ENCODE measurements at regions not wholly inside any gene's neighbourhood (a gene's known extent, or its start where the extent isn't known, plus 50 kb on each side); places are given as distances from the start of the nearest gene placed in this dataset.
"Not testable (repeated sequence)": the region's sequence is repeated elsewhere in the genome, so short reads cannot be mapped to it uniquely, and the experiment has no call there.

DNA sequence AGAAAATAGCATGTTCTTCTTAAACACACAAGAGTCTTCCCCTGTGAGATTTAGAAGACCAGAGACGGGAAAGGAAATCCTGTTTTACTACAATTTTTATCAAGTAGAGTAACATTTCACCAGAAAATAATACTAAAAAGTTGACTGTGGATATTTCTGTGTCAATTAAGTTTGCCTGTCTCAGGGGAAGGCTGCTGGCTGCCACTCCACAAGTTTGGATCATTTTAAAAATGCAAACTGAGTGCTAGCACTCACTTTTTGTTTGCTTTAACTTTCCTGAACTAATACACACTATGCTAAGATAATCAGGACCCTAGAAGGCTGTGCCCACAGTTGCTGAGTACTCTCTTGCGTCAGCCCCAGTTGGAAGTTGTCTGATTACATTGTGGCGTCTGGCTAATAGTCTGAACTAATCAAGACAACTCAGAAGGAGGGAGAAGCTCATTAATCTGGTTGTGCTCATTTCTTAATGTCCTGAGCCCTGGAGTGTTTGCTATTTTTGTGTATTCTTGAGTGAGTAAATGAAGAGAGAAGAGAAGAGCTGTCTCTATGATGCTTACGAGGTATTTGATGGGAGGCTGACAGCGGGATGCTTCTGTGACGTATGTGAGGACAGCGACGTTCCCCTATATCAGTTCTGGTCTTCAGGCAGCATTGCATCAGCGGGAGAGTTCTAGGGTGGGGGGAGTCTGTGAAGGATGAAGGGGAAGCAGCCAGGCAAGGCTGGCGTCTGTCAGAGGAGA, 664.2 kb downstream of the QKI start:
- no peak overlapping the region for H3K4me3 ChIP-seq (ENCODE audit: control insufficient read depth, low read depth, low read length)
- no peak for DNase-seq (ENCODE audit: low read depth)
- TF ChIP-seq, protein P1, sequence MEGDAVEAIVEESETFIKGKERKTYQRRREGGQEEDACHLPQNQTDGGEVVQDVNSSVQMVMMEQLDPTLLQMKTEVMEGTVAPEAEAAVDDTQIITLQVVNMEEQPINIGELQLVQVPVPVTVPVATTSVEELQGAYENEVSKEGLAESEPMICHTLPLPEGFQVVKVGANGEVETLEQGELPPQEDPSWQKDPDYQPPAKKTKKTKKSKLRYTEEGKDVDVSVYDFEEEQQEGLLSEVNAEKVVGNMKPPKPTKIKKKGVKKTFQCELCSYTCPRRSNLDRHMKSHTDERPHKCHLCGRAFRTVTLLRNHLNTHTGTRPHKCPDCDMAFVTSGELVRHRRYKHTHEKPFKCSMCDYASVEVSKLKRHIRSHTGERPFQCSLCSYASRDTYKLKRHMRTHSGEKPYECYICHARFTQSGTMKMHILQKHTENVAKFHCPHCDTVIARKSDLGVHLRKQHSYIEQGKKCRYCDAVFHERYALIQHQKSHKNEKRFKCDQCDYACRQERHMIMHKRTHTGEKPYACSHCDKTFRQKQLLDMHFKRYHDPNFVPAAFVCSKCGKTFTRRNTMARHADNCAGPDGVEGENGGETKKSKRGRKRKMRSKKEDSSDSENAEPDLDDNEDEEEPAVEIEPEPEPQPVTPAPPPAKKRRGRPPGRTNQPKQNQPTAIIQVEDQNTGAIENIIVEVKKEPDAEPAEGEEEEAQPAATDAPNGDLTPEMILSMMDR (IDR thresholded peaks at IDR 0.05; ENCODE audit: control insufficient read depth, insufficient read depth, low read depth, low read length, missing control alignments) = no peak

DNA sequence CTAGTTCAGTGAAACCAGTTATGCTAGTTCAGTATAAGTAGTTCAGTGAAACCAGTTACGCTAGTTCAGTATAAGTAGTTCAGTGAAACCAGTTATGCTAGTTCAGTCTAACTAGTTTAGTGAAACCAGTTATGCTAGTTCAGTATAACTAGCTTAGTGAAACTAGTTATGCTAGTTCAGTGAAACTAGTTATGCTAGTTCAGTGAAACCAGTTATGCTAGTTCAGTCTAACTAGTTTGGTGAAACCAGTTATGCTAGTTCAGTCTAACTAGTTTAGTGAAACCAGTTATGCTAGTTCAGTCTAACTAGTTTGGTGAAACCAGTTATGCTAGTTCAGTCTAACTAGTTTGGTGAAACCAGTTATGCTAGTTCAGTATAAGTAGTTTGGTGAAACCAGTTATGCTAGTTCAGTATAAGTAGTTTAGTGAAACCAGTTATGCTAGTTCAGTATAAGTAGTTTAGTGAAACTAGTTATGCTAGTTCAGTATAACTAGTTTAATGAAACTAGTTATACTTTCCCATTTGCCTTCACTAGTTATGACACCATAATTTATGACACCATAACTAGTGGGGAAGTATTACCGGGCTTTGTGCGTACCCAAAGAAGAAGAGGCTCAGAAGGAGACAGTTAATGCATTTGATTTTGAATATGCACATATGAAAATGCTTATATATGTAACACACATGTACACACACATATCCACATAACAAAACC, 662.5 kb downstream of the QKI start:
- not testable (repeated sequence) for DNase-seq (ENCODE audit: low read depth); H3K4me3 ChIP-seq (ENCODE audit: control insufficient read depth, low read depth, low read length)

DNA sequence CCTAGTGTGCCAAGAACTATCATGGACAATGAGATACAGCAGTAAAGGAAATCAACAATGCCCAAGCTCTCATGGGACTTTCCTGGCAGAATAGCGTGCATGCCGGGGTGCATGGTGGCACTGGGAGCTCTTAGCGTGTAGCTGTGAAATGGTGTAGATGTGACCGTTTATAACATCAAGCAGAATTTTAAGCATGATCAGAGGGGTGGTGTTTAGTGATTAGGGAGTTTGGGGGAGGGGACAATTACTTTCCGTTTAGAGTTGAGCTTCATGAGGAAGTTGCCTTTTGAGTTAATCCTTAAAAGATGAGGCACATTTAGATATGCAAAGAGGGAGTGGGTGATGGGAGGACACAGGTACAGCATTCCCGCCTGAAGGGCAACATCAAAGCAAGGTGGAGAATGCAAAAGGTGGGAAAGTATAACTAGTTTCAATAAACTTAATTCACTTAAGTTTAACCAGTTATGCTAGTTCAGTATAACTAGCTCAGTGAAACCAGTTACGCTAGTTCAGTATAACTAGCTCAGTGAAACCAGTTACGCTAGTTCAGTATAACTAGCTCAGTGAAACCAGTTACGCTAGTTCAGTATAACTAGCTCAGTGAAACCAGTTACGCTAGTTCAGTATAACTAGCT, 661.6 kb downstream of the QKI start:
- no peak for DNase-seq (ENCODE audit: low read depth)
- TF ChIP-seq, protein P1 (IDR thresholded peaks at IDR 0.05; ENCODE audit: control insufficient read depth, insufficient read depth, low read depth, low read length, missing control alignments) = no peak
- no peak overlapping the region for H3K4me3 ChIP-seq (ENCODE audit: control insufficient read depth, low read depth, low read length)

DNA sequence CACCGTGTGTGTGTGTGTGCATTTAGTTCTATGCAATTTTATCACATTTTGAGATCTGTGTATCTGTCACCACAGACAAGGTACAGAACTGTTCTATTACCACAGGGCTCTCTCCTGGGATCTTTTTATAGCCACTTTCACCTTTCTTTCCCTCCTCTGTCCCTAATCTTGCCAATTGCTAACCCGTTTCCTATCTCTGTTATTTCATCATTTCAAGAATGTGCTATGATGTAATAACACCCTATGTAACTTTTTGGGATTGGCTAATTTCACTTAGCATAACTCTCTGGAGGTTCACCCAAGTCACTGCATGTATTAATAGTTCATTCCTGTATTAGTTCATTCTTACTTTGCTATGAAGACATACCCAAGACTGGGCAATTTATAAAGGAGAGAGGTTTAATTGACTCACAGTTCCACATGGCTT, 657.7 kb downstream of the QKI start:
- H3K4me3 ChIP-seq (ENCODE audit: control insufficient read depth, low read depth, low read length) = no peak overlapping the region
- DNase-seq (ENCODE audit: low read depth) = no peak
- TF ChIP-seq, protein P1 (IDR thresholded peaks at IDR 0.05; ENCODE audit: control insufficient read depth, insufficient read depth, low read depth, low read length, missing control alignments) = no peak

DNA sequence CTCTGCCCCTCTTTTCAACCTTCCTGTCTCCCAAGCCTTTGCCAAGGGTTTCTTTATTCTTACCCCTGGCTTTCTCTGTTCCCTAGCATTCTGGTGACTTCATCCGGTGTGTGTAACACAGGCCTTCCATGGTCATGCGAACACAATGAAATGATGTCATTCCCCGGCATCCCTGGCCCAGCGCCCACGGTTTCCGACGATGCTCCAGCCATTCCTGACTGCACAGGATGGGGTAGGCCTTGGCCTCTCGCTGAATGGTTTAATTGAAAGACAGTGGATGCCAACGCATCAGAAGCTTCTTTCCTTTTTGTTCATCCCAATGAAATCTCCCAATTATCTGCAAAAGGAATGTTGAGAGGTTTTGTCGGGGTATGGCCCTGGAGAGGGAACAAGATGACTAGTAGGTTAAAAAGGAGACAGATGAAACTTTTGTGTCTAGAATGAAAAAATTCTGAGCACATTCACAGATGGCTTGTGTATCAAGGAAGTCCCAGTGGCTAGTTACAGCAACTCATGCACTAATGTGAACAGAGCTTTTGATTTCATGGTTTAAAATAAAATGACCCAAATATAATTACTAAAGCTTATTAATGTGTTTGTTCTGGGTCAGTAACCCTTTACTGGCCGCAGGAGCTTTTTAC, 655.0 kb downstream of the QKI start:
- TF ChIP-seq, protein P1 (IDR thresholded peaks at IDR 0.05; ENCODE audit: control insufficient read depth, insufficient read depth, low read depth, low read length, missing control alignments) = no peak
- no peak overlapping the region for H3K4me3 ChIP-seq (ENCODE audit: control insufficient read depth, low read depth, low read length)
- DNase-seq (ENCODE audit: low read depth) = no peak

DNA sequence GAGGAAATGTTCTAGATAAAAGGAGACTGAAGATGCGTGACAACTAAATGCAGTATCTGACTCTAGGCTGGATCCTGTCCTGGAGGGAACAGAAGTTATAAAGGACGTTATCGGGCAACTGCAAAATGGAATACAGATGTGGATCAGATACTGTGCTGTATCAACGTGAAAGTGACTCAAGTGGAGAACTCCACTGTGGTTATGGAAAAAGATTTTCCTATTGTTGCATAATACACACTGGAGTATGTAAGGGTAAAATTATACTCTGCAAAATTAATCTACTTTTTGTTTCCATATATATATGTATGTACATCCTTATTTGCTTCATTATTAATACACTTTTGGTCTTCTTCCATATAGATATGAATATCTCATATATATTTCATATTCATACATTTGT, 654.0 kb downstream of the QKI start:
- no peak for DNase-seq (ENCODE audit: low read depth)
- H3K4me3 ChIP-seq (ENCODE audit: control insufficient read depth, low read depth, low read length) = no peak overlapping the region
- TF ChIP-seq, protein P1 (IDR thresholded peaks at IDR 0.05; ENCODE audit: control insufficient read depth, insufficient read depth, low read depth, low read length, missing control alignments) = no peak

Data from AG09309 (cell line).